Stomach smooth muscle (tissue), 2 donors: ENCODE measurements at regions not wholly inside any gene's neighbourhood (a gene's known extent, or its start where the extent isn't known, plus 50 kb on each side); places are given as distances from the start of the nearest gene placed in this dataset.

Experiments
- H3K27ac ChIP-seq: one replicate; pipeline ENCODE4 v1.7.0; 2013; ENCODE audit warnings: mild to moderate bottlenecking, low read length, inconsistent platforms
- H3K27me3 ChIP-seq, 2 donors: one replicate each; pipeline ENCODE4 v1.7.0; 2013; ENCODE audit warnings: low read length in 2 of 2; ENCODE audit not compliant: insufficient read depth in 2 of 2, control insufficient read depth in 1 of 2
- H3K36me3 ChIP-seq, 2 donors: one replicate each; pipeline ENCODE4 v1.7.0; 2013; ENCODE audit warnings: low read length in 2 of 2; ENCODE audit not compliant: control insufficient read depth in 2 of 2, insufficient read depth in 2 of 2
- H3K4me1 ChIP-seq: one replicate; pipeline ENCODE4 v1.7.0; 2013; ENCODE audit warnings: low read length; ENCODE audit not compliant: control insufficient read depth, insufficient read depth
- H3K4me3 ChIP-seq, 2 donors: one replicate each; pipeline ENCODE4 v1.7.0; 2013; ENCODE audit warnings: low read length in 2 of 2
- H3K9ac ChIP-seq, 2 donors: one replicate each; pipeline ENCODE4 v1.7.0; 2013; ENCODE audit warnings: low read length in 2 of 2, mild to moderate bottlenecking in 1 of 2
- H3K9me3 ChIP-seq, 2 donors: one replicate each; pipeline ENCODE4 v1.7.0; 2013; ENCODE audit warnings: low read length in 2 of 2; ENCODE audit not compliant: control insufficient read depth in 2 of 2
- donor health status: healthy.
- donor health status: Pancreatic carcinoma.

DNA sequence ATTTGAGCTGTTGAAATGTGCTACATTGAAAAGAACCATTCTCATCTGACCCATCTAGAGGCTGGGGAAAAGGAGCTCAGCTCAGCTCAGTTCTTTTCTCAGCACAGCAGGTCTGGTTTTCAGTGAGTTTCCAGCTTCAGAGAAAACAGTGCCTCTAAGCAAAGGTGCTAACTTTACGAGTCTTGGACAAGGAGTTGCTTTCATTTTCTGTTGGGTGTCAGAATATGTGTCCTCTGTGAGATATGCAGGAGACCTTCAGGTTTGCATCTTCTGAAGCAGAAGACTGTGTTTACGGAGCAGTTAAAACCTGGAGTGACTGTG, 321.3 kb upstream of the USP24 start:
- H3K4me3 ChIP-seq: peak overlapping the region in 1 of 2 donors; percentile 47
- peak overlapping the region in 1 of 2 donors; percentile 3 for H3K9ac ChIP-seq
- no peaks in the 10 kb centered on the region for H3K36me3 ChIP-seq
- peaks cover 3% of the 10 kb centered on the region for H3K4me1 ChIP-seq
- no peak overlapping the region for H3K27ac ChIP-seq
- H3K9me3 ChIP-seq: no peaks in the 10 kb centered on the region
- no peaks in the 10 kb centered on the region for H3K27me3 ChIP-seq

DNA sequence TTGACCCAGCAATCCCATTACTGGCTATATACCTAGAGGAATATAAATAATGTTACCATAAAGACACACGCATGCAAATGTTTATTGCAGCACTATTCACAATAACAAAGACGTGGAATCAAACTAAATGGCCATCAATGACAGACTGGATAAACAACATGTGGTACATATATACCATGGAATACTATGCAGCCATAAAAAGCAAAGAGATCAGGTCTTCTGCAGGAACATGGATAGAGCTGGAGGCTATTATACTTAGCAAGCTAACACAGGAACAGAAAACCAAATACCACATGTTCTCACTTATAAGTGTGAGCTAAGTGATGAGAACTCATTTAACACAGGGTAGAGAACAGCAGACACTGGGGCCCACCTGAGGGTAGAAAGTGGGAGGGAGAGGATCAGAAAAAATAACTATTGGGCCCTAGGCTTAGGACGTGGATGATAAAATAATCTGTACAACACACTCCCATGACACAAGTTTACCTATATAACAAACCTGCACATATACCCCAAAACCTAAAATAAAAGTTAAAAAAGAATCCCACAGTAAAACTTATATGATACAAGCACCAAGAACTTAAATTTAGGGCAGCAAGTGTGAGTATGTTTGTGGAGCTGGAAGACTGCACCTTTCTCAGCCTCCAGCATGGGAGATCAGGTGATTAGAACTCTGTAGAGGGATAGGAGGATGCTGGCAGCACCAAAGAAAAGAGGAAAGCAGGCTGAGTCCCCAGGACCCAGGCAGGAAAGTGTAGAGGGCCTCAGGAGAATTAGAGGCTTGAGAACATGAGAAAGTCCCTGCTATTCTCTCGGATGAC, 320.8 kb upstream of the USP24 start:
- Histone ChIP-seq H3K9me3 (no peaks in the 10 kb centered on the region), H3K27ac (no peak overlapping the region), H3K4me3 (peak overlapping the region in 1 of 2 donors; percentile 47), H3K36me3 (no peaks in the 10 kb centered on the region), H3K27me3 (no peaks in the 10 kb centered on the region), H3K4me1 (peaks cover 3% of the 10 kb centered on the region), H3K9ac (no peak overlapping the region)

GRCh38 chr1:55534565-55535121, 319.5 kb upstream of the USP24 start:
- no peak overlapping the region for H3K27ac ChIP-seq
- no peaks in the 10 kb centered on the region for H3K27me3 ChIP-seq
- H3K4me1 ChIP-seq: no peaks in the 10 kb centered on the region
- no peaks in the 10 kb centered on the region for H3K36me3 ChIP-seq
- H3K9me3 ChIP-seq: no peaks in the 10 kb centered on the region
- no peak overlapping the region for H3K9ac ChIP-seq
- H3K4me3 ChIP-seq: no peak overlapping the region

DNA sequence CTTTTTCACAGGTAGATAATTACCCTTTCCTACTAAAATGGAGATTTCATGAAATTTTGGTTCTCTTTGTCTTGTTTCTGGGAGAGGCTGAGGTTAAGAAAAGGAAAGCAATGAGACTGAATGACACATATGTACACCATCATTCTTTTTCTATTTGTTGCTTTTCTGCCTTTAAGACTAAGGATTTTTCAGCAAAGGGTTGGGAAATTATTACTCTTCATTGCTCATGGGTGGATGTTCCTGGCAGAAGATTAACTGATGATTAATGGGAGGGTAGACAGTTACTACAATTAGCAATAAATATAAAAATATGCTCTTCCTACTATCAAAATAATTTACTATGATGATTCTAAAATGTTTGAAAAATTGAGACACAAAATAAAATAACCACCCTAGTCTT, 316.5 kb upstream of the USP24 start:
- no peak overlapping the region for H3K9ac ChIP-seq
- no peaks in the 10 kb centered on the region for H3K36me3 ChIP-seq
- no peaks in the 10 kb centered on the region for H3K27me3 ChIP-seq
- H3K27ac ChIP-seq: no peak overlapping the region
- no peak overlapping the region for H3K4me3 ChIP-seq
- H3K4me1 ChIP-seq: no peaks in the 10 kb centered on the region
- no peaks in the 10 kb centered on the region for H3K9me3 ChIP-seq

DNA sequence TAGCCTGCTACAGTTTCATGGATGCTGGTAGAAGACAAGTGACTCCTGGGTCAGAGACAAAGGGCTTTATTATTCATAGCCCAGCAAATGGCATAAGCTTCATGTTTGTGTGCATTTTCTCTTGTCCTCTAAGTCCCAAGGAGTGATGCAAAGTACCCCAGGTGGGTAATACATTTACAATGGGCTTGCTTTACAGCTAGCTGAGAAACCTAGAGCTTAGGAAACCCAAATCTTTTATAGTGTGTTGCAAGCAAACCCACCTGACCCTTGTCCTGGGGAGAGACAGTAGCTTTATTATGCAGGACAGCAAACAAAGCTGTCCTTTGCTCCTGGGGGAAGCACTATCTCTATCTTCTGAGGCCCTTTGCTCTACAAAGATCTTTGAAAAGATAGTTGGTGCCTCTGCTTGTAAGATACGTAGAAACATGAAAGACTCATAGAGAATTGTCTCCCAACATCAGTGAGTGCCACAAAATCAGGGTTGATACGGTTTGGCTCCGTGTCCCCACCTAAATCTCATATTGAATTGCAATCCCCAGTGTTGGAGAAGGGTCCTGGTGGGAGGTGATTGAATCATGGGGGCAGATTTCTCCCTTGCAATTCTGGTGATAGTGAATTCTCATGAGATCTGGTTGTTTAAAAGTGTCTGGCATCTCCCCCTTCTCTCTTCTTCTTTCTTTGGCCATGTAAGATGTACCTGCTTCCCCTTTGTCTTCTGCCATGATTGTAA, 315.8 kb upstream of the USP24 start:
- H3K27ac ChIP-seq: no peak overlapping the region
- H3K27me3 ChIP-seq: no peaks in the 10 kb centered on the region
- no peak overlapping the region for H3K4me3 ChIP-seq
- H3K9ac ChIP-seq: no peak overlapping the region
- no peaks in the 10 kb centered on the region for H3K9me3 ChIP-seq
- no peaks in the 10 kb centered on the region for H3K4me1 ChIP-seq
- no peaks in the 10 kb centered on the region for H3K36me3 ChIP-seq

- Histone ChIP-seq H3K9ac (no peak overlapping the region), H3K4me3 (no peak overlapping the region), H3K36me3 (no peaks in the 10 kb centered on the region), H3K9me3 (no peaks in the 10 kb centered on the region), H3K27me3 (no peaks in the 10 kb centered on the region), H3K4me1 (no peaks in the 10 kb centered on the region), H3K27ac (no peak overlapping the region)
Observed at GRCh38 chr1:55529017-55529416, 313.9 kb upstream of the USP24 start.

- no peak overlapping the region for H3K27ac ChIP-seq
Observed at GRCh38 chr1:55527831-55528230, 312.7 kb upstream of the USP24 start.

GRCh38 chr1:55526716-55527115, 311.6 kb upstream of the USP24 start:
- H3K9ac ChIP-seq: no peak overlapping the region
- peaks cover 4% of the 10 kb centered on the region for H3K4me1 ChIP-seq
- H3K9me3 ChIP-seq: no peaks in the 10 kb centered on the region
- H3K27ac ChIP-seq: no peak overlapping the region
- H3K36me3 ChIP-seq: no peaks in the 10 kb centered on the region
- H3K4me3 ChIP-seq: no peak overlapping the region
- H3K27me3 ChIP-seq: no peaks in the 10 kb centered on the region

More at GRCh38 chr1:55527831-55528230, 312.7 kb upstream of the USP24 start:
- Histone ChIP-seq H3K9ac (no peak overlapping the region), H3K4me3 (no peak overlapping the region), H3K9me3 (no peaks in the 10 kb centered on the region), H3K27me3 (no peaks in the 10 kb centered on the region), H3K36me3 (no peaks in the 10 kb centered on the region), H3K4me1 (no peaks in the 10 kb centered on the region)

DNA sequence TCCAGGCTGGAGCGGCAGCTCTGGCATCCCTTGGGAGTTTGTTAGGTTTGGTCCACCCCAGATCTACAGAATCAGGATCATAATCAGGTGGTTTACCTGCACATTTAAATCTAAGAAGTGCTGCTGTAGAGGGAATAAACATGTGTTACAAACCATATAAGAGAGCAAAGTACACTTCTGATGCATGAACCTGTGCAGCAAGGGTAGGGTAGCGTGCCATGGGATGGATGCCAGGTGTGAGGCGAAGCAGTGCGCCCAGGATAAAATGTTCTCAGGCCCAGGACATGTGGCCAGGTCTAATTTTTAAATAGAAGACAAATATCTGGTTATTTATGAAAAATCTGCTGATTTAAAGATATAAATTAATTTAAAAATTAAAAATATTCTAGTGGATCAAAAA, 308.8 kb upstream of the USP24 start:
- Histone ChIP-seq H3K4me1 (peaks cover 4% of the 10 kb centered on the region), H3K9me3 (no peaks in the 10 kb centered on the region), H3K27me3 (no peaks in the 10 kb centered on the region), H3K9ac (no peak overlapping the region), H3K4me3 (no peak overlapping the region), H3K27ac (no peak overlapping the region), H3K36me3 (no peaks in the 10 kb centered on the region)

- Histone ChIP-seq H3K4me1 (peaks cover 4% of the 10 kb centered on the region), H3K36me3 (no peaks in the 10 kb centered on the region), H3K9me3 (no peaks in the 10 kb centered on the region), H3K4me3 (no peak overlapping the region), H3K27ac (no peak overlapping the region), H3K27me3 (no peaks in the 10 kb centered on the region), H3K9ac (no peak overlapping the region)
Observed at GRCh38 chr1:55522982-55523381, 307.8 kb upstream of the USP24 start.
